SU-DHL-6 (cell line): ENCODE measurements at regions not wholly inside any gene's neighbourhood (a gene's known extent, or its start where the extent isn't known, plus 50 kb on each side); places are given as distances from the start of the nearest gene placed in this dataset.

Experiments used
- CTCF ChIP-seq: fragments of 200-600 bp; sonication (generic); IDR thresholded peaks from one replicate; pipeline ENCODE4 v1.5.1; 2017; ENCODE audit warnings: antibody characterized with exemption, mild to moderate bottlenecking, low read length, moderate library complexity; ENCODE audit not compliant: insufficient read depth, poor library complexity, severe bottlenecking
- EZH2phosphoT487 ChIP-seq: fragments of 200-600 bp; sonication (generic), shearing (Covaris generic); conservative IDR thresholded peaks from 2 replicates; pipeline ENCODE4 v1.6.1; 2018; ENCODE audit warnings: mild to moderate bottlenecking, antibody characterized with exemption, low read length, moderate library complexity, mixed read lengths

- no peak for TF ChIP-seq CTCF
- no peak for TF ChIP-seq EZH2phosphoT487
These were observed 226.1 kb downstream of the GLRX3 start for GRCh38 chr10:130362308-130362761.
